ENCODE measurements at regions not wholly inside any gene's neighbourhood (a gene's known extent, or its start where the extent isn't known, plus 50 kb on each side); places are given as distances from the start of the nearest gene placed in this dataset.

GRCh38 chr12:90871726-90872096 lies 83.3 kb downstream of the CCER1 start:
- no peak for DNase-seq (ENCODE audit: low read depth)
- TF ChIP-seq CTCF (IDR thresholded peaks at IDR 0.05; ENCODE audit: low read length, missing control alignments) = no peak
- no peak overlapping the region for H3K4me3 ChIP-seq (replicated peaks; ENCODE audit: low read depth, low read length)

- no peak for TF ChIP-seq CTCF (IDR thresholded peaks at IDR 0.05; ENCODE audit: low read length, missing control alignments)
- DNase-seq (ENCODE audit: low read depth) = no peak
Observed at GRCh38 chr12:90870971-90871725, 83.8 kb downstream of the CCER1 start.

GRCh38 chr12:90868626-90869025 lies 86.3 kb downstream of the CCER1 start:
- no peak for DNase-seq (ENCODE audit: low read depth)
- no peak overlapping the region for H3K4me3 ChIP-seq (replicated peaks; ENCODE audit: low read depth, low read length)
- no peak for TF ChIP-seq CTCF (IDR thresholded peaks at IDR 0.05; ENCODE audit: low read length, missing control alignments)

More at GRCh38 chr12:90870971-90871725, 83.8 kb downstream of the CCER1 start:
- H3K4me3 ChIP-seq (replicated peaks; ENCODE audit: low read depth, low read length) = no peak overlapping the region

- H3K4me3 ChIP-seq (replicated peaks; ENCODE audit: low read depth, low read length) = no peak overlapping the region
- DNase-seq (ENCODE audit: low read depth) = no peak
Observed at GRCh38 chr12:90859591-90859990, 95.4 kb downstream of the CCER1 start.

GRCh38 chr12:90858252-90858651 lies 96.7 kb downstream of the CCER1 start:
- no peak for TF ChIP-seq CTCF (IDR thresholded peaks at IDR 0.05; ENCODE audit: low read length, missing control alignments)
- H3K4me3 ChIP-seq (replicated peaks; ENCODE audit: low read depth, low read length) = no peak overlapping the region
- peak; percentile 61 for DNase-seq (ENCODE audit: low read depth)

More at GRCh38 chr12:90859591-90859990, 95.4 kb downstream of the CCER1 start:
- no peak for TF ChIP-seq CTCF (IDR thresholded peaks at IDR 0.05; ENCODE audit: low read length, missing control alignments)

GRCh38 chr12:90855534-90855933 lies 99.4 kb downstream of the CCER1 start:
- no peak for DNase-seq (ENCODE audit: low read depth)
- H3K4me3 ChIP-seq (replicated peaks; ENCODE audit: low read depth, low read length) = no peak overlapping the region
- no peak for TF ChIP-seq CTCF (IDR thresholded peaks at IDR 0.05; ENCODE audit: low read length, missing control alignments)

GRCh38 chr12:90854136-90854689 lies 100.8 kb downstream of the CCER1 start:
- no peak overlapping the region for H3K4me3 ChIP-seq (replicated peaks; ENCODE audit: low read depth, low read length)
- DNase-seq (ENCODE audit: low read depth) = peak; percentile 78
- peak; percentile 88 for TF ChIP-seq CTCF (IDR thresholded peaks at IDR 0.05; ENCODE audit: low read length, missing control alignments)
